Keratinocyte (primary cell): ENCODE measurements at regions not wholly inside any gene's neighbourhood (a gene's known extent, or its start where the extent isn't known, plus 50 kb on each side); places are given as distances from the start of the nearest gene placed in this dataset.

Experiments used
- CTCF ChIP-seq, 3 experiments: IDR thresholded peaks in 1 of 3; conservative IDR thresholded peaks in 1 of 3; optimal IDR thresholded peaks in 1 of 3; 2 replicates in 2 of 3; 3 replicates in 1 of 3; pipeline versions ENCODE3 to v1.5.1; 2011; ENCODE audit warnings: low read length in 3 of 3, mild to moderate bottlenecking in 3 of 3, moderate library complexity in 2 of 3, control low read depth in 1 of 3, inconsistent platforms in 1 of 3; ENCODE audit not compliant: insufficient read depth in 2 of 3; ENCODE audit errors: extremely low read depth in 1 of 3
- EZH2 ChIP-seq: IDR thresholded peaks from one replicate; pipeline ENCODE4 v1.6.1; 2012; ENCODE audit warnings: inconsistent platforms, mild to moderate bottlenecking, low read length, moderate library complexity

GRCh38 chr13:37375724-37376123 lies 222.8 kb downstream of the POSTN start:
- TF ChIP-seq CTCF (optimal IDR thresholded peaks at IDR 0.05 in 1 of 3, IDR thresholded peaks at IDR 0.05 in 1 of 3, conservative IDR thresholded peaks at IDR 0.05 in 1 of 3; ENCODE audit: extremely low read depth in 1 of 3, insufficient read depth in 2 of 3, low read length in 3 of 3) (no peak), EZH2 (no peak)
